Lower leg skin (tissue), 4 donors: ENCODE measurements at regions not wholly inside any gene's neighbourhood (a gene's known extent, or its start where the extent isn't known, plus 50 kb on each side); places are given as distances from the start of the nearest gene placed in this dataset.

Experiments used
- DNase-seq, 2 donors: peaks; one replicate each; pipeline ENCODE4 v3.0.0-alpha.2; 2019; ENCODE audit warnings: low spot score in 2 of 2
- H3K4me3 ChIP-seq: fragments of 200-600 bp; sonication (generic); 2 replicates; pipeline ENCODE4 v1.5.1; 2017; ENCODE audit warnings: mild to moderate bottlenecking, low read depth; ENCODE audit not compliant: poor library complexity, severe bottlenecking
- POLR2A ChIP-seq, 2 donors: fragments of 450-650 bp; IDR thresholded peaks; one replicate each; pipeline ENCODE4 v1.6.1; 2016 to 2017; ENCODE audit warnings: antibody characterized with exemption in 2 of 2, mild to moderate bottlenecking in 1 of 2, moderate library complexity in 1 of 2
- WGBS, 2 donors: methylation state at CpG; one replicate each; pipeline ENCODE4 v1.1.5; 2018; 5-methylcytosine and 5-hydroxymethylcytosine counted together
- intact Hi-C: fragments of 100-400 bp; cut with DNase I; formaldehyde crosslinking; loops from one replicate; pipeline ENCODE4 v1.15.0; 2023; ENCODE audit warnings: low total_unique reads
- TF ChIP-seq, protein P1 (sequence below), 3 donors: fragments of 450-650 bp; IDR thresholded peaks; one replicate each; pipeline ENCODE4 v1.5.1; 2016; ENCODE audit warnings: antibody characterized with exemption in 3 of 3, mild to moderate bottlenecking in 3 of 3, moderate library complexity in 2 of 3

DNA sequence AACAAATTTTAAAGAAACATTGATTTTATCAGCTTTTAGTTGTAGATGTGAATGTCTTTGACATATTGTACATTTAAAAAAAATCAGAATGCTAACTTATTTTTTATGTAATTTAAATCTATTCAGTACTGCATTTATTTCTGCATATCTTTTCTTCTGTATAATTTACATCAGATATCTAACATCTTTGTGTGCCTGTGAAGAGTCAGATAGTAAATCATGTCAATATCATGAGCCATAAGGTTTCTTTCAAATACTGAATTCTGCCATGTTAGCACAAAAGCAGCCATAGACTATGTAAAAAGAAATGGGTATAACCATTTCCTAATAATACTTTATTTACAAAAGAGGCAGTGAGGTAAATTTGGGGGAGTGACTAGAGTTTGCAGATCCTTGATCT lies 1829.2 kb downstream of the NCAM2 start:
- TF ChIP-seq, protein P1, sequence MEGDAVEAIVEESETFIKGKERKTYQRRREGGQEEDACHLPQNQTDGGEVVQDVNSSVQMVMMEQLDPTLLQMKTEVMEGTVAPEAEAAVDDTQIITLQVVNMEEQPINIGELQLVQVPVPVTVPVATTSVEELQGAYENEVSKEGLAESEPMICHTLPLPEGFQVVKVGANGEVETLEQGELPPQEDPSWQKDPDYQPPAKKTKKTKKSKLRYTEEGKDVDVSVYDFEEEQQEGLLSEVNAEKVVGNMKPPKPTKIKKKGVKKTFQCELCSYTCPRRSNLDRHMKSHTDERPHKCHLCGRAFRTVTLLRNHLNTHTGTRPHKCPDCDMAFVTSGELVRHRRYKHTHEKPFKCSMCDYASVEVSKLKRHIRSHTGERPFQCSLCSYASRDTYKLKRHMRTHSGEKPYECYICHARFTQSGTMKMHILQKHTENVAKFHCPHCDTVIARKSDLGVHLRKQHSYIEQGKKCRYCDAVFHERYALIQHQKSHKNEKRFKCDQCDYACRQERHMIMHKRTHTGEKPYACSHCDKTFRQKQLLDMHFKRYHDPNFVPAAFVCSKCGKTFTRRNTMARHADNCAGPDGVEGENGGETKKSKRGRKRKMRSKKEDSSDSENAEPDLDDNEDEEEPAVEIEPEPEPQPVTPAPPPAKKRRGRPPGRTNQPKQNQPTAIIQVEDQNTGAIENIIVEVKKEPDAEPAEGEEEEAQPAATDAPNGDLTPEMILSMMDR (IDR thresholded peaks at IDR 0.05): no peak
- no peak for TF ChIP-seq POLR2A (IDR thresholded peaks at IDR 0.05)
- intact Hi-C loops: no loop called here
- no peak for DNase-seq
- no peak overlapping the region for H3K4me3 ChIP-seq

DNA sequence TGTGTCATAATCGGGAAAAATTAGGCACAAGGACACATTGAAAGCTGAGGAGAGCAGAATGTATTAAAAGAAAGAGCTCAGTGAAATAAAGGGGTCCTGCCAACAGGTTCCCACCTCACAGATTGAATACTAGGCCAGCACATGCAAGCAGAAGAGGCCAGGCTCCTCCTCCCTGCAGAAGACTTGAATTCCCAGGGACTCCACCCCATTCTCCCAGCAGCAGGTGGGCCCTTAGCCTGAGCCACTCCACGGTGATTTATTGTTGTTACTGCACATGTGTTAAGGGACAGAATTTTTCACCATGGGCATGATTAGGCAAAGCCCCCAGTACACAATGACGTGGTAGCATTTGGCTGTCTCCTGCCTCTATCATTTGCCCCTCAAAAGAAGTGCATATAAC lies 1844.7 kb downstream of the NCAM2 start:
- no peak for DNase-seq
- no peak for TF ChIP-seq POLR2A (IDR thresholded peaks at IDR 0.05)
- TF ChIP-seq, protein P1 (IDR thresholded peaks at IDR 0.05): no peak
- no peak overlapping the region for H3K4me3 ChIP-seq
- intact Hi-C loops: no loop called here
- WGBS, 2 donors: 54 to 61% methylated on average over 3 of the region's 3 CpGs

DNA sequence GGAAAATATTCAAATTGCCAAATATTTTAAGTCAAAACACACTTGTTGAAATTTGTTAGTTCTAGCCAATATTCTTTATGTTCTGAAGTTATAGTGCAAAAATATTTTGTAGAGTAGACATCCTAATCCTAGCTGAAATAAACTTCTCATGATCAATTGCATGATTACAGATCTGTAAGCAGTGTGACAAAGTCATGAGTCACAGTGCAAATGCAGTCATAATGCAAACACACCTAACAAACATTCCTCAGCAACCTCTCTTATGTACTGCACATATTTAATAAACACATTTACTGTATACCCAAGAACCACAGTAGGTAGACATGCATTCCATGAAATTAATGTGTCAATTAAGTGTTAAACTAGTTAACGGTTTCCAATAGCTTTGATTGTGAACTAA lies 1857.4 kb downstream of the NCAM2 start:
- 81 to 88% methylated on average over 1 of the region's 1 CpG for WGBS, 2 donors
- DNase-seq: no peak
- H3K4me3 ChIP-seq: no peak overlapping the region
- no peak for TF ChIP-seq POLR2A (IDR thresholded peaks at IDR 0.05)
- intact Hi-C loops: no loop called here

DNA sequence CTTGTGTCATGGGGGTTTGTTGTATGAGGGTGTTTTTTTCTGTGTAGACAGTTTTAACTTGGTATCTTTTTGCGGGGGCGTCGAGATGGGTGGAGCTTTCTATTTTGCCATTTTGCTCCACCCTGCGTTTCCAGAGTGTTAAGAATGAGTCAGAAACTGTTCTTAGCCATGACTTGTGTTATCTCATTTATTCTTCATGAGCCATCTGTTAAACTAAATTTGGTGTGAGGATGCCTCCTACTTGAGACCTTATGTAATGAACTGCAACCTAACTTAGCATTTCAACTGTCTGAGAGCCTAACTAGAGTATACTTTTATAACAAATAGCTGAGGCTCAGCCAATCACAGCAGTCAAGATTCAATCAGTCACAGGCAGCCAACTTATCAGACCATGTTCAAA lies 1873.5 kb downstream of the NCAM2 start:
- DNase-seq: no peak
- intact Hi-C loops: no loop called here
- no peak overlapping the region for H3K4me3 ChIP-seq
- TF ChIP-seq POLR2A (IDR thresholded peaks at IDR 0.05): no peak
- TF ChIP-seq, protein P1 (IDR thresholded peaks at IDR 0.05): no peak
- 87 to 89% methylated on average over 4 of the region's 4 CpGs for WGBS, 2 donors

DNA sequence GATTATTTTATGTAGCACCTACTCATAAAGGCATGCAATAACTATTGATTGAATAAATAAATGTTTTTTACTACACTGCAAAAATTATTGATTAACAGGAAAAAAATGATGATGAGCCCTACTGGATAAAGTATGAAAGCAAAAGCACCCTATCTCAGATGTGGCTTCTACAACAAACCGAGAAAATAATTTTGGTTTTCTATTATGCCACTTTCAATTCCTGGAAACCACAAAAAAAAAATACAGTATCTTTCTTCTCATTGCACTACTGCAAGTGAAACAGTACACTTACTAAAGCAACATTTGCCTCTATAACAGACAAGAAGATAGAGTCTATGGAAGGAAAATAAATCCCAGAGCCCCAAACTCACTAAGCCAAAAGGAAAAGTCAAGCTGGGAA lies 1882.4 kb downstream of the NCAM2 start:
- DNase-seq: no peak
- TF ChIP-seq POLR2A (IDR thresholded peaks at IDR 0.05): no peak
- TF ChIP-seq, protein P1 (IDR thresholded peaks at IDR 0.05): no peak
- 28 to 52% methylated on average over 1 of the region's 1 CpG for WGBS, 2 donors
- H3K4me3 ChIP-seq: no peak overlapping the region
- intact Hi-C loops: no loop called here

DNA sequence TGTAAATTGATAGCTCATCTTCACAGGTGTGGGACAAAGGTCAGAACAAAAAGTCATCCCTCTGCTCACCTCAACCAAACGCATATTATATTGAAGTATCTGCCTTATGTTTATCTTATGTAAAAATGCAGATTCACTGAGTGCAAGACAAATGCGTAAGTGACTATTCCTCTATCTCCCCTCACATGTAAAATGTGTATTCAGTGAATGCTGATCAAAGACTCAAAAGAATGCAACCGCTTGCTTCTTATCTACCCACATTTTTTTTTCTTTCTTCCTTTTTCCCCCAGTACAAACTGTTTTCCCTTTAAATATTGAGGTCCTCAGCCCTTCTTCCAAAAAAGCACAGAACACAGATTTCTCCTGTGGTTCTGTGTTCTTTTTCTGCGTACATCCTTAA lies 1882.9 kb downstream of the NCAM2 start:
- no peak for TF ChIP-seq POLR2A (IDR thresholded peaks at IDR 0.05)
- TF ChIP-seq, protein P1 (IDR thresholded peaks at IDR 0.05): no peak
- 66 to 77% methylated on average over 4 of the region's 4 CpGs for WGBS, 2 donors
- intact Hi-C loops: no loop called here
- H3K4me3 ChIP-seq: no peak overlapping the region
- DNase-seq: no peak
